ENCODE measurements at regions not wholly inside any gene's neighbourhood (a gene's known extent, or its start where the extent isn't known, plus 50 kb on each side); places are given as distances from the start of the nearest gene placed in this dataset.

DNA sequence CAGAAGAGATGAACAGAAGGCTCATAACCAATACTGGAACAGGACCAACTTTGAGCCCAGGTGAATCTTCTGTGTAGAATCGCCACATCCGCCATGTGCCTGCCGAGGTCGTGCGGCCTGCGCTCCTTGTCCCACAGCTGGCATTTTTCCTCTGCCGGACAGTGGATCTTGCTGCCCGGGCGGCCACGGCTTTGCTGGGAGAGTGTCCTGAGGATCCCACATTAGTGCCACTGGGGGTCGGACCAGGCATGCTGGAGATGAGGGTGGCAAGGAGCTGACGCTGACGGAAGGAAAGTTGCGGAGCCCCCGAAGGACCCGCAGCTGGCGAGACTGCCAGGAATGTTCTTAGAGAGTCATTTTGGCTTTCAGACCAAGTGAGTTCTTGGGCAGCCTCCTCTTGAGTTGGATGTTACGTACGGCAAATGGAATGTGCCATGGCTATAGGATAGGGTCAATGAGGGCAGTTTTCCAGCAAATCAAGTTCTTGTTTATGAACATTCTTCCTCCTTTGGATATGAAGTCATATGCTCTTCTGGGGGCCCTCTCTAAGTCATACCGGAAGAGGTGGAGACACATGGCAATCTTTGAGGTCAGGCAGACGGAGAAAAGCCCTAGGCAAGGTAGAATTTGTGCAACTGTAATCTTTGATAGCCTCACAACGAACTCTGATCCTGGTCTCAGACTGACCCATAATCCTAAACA is 57.4 kb upstream of the NUP160 start:
- Mint-ChIP-seq H3K4me3 (no peak overlapping the region), H3K36me3 (no peaks in the 10 kb centered on the region), H3K4me1 (no peaks in the 10 kb centered on the region), H3K9me3 (0 out of 2 replicates have a peak, but pooled peaks cover 3% of the 10 kb centered on the region), H3K27me3 (ENCODE audit: low read depth) (no peaks in the 10 kb centered on the region; the same call in 1 of the 2 replicates), H3K27ac (no peak overlapping the region)
- DNase-seq (ENCODE audit: low spot score), result no peak
- CTCF ChIA-PET, result no interaction called here
- no peak for TF ChIP-seq ZNF671 (CRISPR knock-in tag; IDR thresholded peaks at IDR 0.05)
- TF ChIP-seq NFE2L1 (CRISPR knock-in tag; IDR thresholded peaks at IDR 0.05), result no peak
- TF ChIP-seq FOXP4 (CRISPR knock-in tag; IDR thresholded peaks at IDR 0.05), result no peak
- TF ChIP-seq, protein P1, sequence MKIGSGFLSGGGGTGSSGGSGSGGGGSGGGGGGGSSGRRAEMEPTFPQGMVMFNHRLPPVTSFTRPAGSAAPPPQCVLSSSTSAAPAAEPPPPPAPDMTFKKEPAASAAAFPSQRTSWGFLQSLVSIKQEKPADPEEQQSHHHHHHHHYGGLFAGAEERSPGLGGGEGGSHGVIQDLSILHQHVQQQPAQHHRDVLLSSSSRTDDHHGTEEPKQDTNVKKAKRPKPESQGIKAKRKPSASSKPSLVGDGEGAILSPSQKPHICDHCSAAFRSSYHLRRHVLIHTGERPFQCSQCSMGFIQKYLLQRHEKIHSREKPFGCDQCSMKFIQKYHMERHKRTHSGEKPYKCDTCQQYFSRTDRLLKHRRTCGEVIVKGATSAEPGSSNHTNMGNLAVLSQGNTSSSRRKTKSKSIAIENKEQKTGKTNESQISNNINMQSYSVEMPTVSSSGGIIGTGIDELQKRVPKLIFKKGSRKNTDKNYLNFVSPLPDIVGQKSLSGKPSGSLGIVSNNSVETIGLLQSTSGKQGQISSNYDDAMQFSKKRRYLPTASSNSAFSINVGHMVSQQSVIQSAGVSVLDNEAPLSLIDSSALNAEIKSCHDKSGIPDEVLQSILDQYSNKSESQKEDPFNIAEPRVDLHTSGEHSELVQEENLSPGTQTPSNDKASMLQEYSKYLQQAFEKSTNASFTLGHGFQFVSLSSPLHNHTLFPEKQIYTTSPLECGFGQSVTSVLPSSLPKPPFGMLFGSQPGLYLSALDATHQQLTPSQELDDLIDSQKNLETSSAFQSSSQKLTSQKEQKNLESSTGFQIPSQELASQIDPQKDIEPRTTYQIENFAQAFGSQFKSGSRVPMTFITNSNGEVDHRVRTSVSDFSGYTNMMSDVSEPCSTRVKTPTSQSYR (CRISPR knock-in tag; IDR thresholded peaks at IDR 0.05), result no peak
- no peak for TF ChIP-seq ZNF425 (CRISPR knock-in tag; conservative IDR thresholded peaks at IDR 0.05)
- TF ChIP-seq ATF1 (CRISPR knock-in tag; IDR thresholded peaks at IDR 0.05), result no peak
- no peak for TF ChIP-seq NFATC4 (CRISPR knock-in tag; IDR thresholded peaks at IDR 0.05)
- POLR2A ChIA-PET, result no interaction called here
- no peak for ATAC-seq

GRCh38 chr11:47904808-47905207 is 56.7 kb upstream of the NUP160 start:
- DNase-seq (ENCODE audit: low spot score) (no peak), ATAC-seq (no peak)
- H3K36me3 Mint-ChIP-seq, result no peaks in the 10 kb centered on the region
- ChIA-PET POLR2A (no interaction called here), CTCF (no interaction called here)
- no peak overlapping the region for H3K4me3 Mint-ChIP-seq
- H3K27ac Mint-ChIP-seq, result no peak overlapping the region
- no peaks in the 10 kb centered on the region; the same call in 1 of the 2 replicates for H3K27me3 Mint-ChIP-seq (ENCODE audit: low read depth)
- TF ChIP-seq KAT7 (CRISPR knock-in tag; IDR thresholded peaks at IDR 0.05; ENCODE audit: borderline replicate concordance) (no peak), CREM (CRISPR knock-in tag; IDR thresholded peaks at IDR 0.05) (no peak), ZNF671 (CRISPR knock-in tag; IDR thresholded peaks at IDR 0.05) (no peak)
- TF ChIP-seq, protein P2, sequence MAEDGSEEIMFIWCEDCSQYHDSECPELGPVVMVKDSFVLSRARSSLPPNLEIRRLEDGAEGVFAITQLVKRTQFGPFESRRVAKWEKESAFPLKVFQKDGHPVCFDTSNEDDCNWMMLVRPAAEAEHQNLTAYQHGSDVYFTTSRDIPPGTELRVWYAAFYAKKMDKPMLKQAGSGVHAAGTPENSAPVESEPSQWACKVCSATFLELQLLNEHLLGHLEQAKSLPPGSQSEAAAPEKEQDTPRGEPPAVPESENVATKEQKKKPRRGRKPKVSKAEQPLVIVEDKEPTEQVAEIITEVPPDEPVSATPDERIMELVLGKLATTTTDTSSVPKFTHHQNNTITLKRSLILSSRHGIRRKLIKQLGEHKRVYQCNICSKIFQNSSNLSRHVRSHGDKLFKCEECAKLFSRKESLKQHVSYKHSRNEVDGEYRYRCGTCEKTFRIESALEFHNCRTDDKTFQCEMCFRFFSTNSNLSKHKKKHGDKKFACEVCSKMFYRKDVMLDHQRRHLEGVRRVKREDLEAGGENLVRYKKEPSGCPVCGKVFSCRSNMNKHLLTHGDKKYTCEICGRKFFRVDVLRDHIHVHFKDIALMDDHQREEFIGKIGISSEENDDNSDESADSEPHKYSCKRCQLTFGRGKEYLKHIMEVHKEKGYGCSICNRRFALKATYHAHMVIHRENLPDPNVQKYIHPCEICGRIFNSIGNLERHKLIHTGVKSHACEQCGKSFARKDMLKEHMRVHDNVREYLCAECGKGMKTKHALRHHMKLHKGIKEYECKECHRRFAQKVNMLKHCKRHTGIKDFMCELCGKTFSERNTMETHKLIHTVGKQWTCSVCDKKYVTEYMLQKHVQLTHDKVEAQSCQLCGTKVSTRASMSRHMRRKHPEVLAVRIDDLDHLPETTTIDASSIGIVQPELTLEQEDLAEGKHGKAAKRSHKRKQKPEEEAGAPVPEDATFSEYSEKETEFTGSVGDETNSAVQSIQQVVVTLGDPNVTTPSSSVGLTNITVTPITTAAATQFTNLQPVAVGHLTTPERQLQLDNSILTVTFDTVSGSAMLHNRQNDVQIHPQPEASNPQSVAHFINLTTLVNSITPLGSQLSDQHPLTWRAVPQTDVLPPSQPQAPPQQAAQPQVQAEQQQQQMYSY (CRISPR knock-in tag; IDR thresholded peaks at IDR 0.05), result no peak
- H3K9me3 Mint-ChIP-seq, result 0 out of 2 replicates have a peak, but pooled peaks cover 3% of the 10 kb centered on the region
- no peaks in the 10 kb centered on the region for H3K4me1 Mint-ChIP-seq

DNA sequence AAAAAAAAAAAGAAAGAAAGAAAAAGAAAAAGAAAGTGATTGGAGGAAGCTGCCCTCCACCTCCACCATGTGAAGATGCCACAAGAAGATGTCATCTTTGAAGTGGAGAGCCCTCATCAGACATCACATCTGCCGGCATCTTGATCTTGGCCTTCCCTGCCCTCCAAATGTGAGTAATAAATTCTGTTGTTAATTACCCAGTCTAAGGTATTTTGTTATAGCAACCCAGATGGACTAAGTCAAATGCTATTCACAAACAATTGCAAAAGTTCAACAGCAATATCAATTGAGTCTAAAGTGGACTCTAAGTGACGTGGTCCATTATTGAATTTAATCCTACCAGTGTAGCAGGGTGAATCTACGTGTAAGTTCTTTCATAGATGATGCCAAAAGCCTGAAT is 55.9 kb upstream of the NUP160 start:
- TF ChIP-seq FOXJ3 (CRISPR knock-in tag; IDR thresholded peaks at IDR 0.05; ENCODE audit: borderline replicate concordance), result no peak
- no peaks in the 10 kb centered on the region for H3K4me1 Mint-ChIP-seq
- no peak overlapping the region for H3K27ac Mint-ChIP-seq
- no peak overlapping the region for H3K4me3 Mint-ChIP-seq
- H3K36me3 Mint-ChIP-seq, result no peaks in the 10 kb centered on the region
- 0 out of 2 replicates have a peak, but pooled peaks cover 3% of the 10 kb centered on the region for H3K9me3 Mint-ChIP-seq
- ChIA-PET CTCF (no interaction called here), POLR2A (no interaction called here)
- H3K27me3 Mint-ChIP-seq (ENCODE audit: low read depth), result no peaks in the 10 kb centered on the region; the same call in 1 of the 2 replicates
- no peak for DNase-seq (ENCODE audit: low spot score)
- no peak for ATAC-seq
